MCF 10A (cell line): ENCODE measurements at regions not wholly inside any gene's neighbourhood (a gene's known extent, or its start where the extent isn't known, plus 50 kb on each side); places are given as distances from the start of the nearest gene placed in this dataset.

Experiments used
- BruUV-seq: library from RNA; stranded (reverse); fragments of 400-500 nt; replicated peaks from 2 replicates; lab custom pipeline; 2021; lab: Mats Ljungman, UMichigan
- CTCF ChIA-PET: fragments of 300-600 bp; sonication (Branson Sonifier 250); formaldehyde crosslinking; extraction: SDS; loops from one replicate; lab custom pipeline; 2021; ENCODE audit warnings: antibody characterized with exemption, inconsistent platforms; lab: Yijun Ruan, JAX
- POLR2A ChIA-PET: fragments of 300-600, 350-650 bp; sonication (Branson Sonifier 250); formaldehyde crosslinking; extraction: SDS; loops from one replicate; lab custom pipeline; 2020; ENCODE audit warnings: antibody characterized with exemption, inconsistent platforms; lab: Yijun Ruan, JAX
- DNase-seq: peaks from one replicate; pipeline ENCODE4 v3.0.0-alpha.2; 2018; ENCODE audit not compliant: unreplicated experiment
- H3K27ac Mint-ChIP-seq: one replicate; pipeline ENCODE4 v1.8.0; 2022; ENCODE audit warnings: mild to moderate bottlenecking, low read depth, mixed read lengths; ENCODE audit not compliant: unreplicated experiment
- H3K27me3 Mint-ChIP-seq: one replicate; pipeline ENCODE4 v1.8.0; 2022; ENCODE audit warnings: mixed read lengths; ENCODE audit not compliant: insufficient read depth, unreplicated experiment
- H3K36me3 Mint-ChIP-seq: one replicate; pipeline ENCODE4 v1.8.0; 2022; ENCODE audit warnings: mild to moderate bottlenecking, moderate library complexity, mixed read lengths; ENCODE audit not compliant: insufficient read depth, unreplicated experiment
- H3K4me1 Mint-ChIP-seq: one replicate; pipeline ENCODE4 v1.8.0; 2022; ENCODE audit warnings: mixed read lengths; ENCODE audit not compliant: insufficient read depth, unreplicated experiment
- H3K4me3 Mint-ChIP-seq: one replicate; pipeline ENCODE4 v1.8.0; 2022; ENCODE audit warnings: mild to moderate bottlenecking, moderate library complexity, mixed read lengths; ENCODE audit not compliant: unreplicated experiment
- H3K9me3 Mint-ChIP-seq: one replicate; pipeline ENCODE4 v1.8.0; 2022; ENCODE audit warnings: mixed read lengths; ENCODE audit not compliant: unreplicated experiment
- CTCF ChIP-seq: fragments of 200-600 bp; IDR thresholded peaks from one replicate; pipeline ENCODE4 v1.8.0; 2022; ENCODE audit warnings: antibody characterized with exemption, mild to moderate bottlenecking; ENCODE audit not compliant: unreplicated experiment
- intact Hi-C: fragments of 100-400 bp; cut with micrococcal nuclease; formaldehyde crosslinking; loops from 2 replicates; pipeline ENCODE4 v1.14.1; 2022

GRCh38 chr16:76771216-76771615 is 419.8 kb upstream of the MON1B start:
- intact Hi-C loops: no loop called here
- no TSS peak for BruUV-seq
- Mint-ChIP-seq H3K36me3 (no peaks in the 10 kb centered on the region), H3K9me3 (peaks cover 13% of the 10 kb centered on the region), H3K27ac (no peak overlapping the region), H3K4me1 (peaks cover 6% of the 10 kb centered on the region), H3K27me3 (no peaks in the 10 kb centered on the region), H3K4me3 (no peak overlapping the region)
- DNase-seq: no peak
- ChIA-PET POLR2A (no interaction called here), CTCF (no interaction called here)
- TF ChIP-seq CTCF: no peak

DNA sequence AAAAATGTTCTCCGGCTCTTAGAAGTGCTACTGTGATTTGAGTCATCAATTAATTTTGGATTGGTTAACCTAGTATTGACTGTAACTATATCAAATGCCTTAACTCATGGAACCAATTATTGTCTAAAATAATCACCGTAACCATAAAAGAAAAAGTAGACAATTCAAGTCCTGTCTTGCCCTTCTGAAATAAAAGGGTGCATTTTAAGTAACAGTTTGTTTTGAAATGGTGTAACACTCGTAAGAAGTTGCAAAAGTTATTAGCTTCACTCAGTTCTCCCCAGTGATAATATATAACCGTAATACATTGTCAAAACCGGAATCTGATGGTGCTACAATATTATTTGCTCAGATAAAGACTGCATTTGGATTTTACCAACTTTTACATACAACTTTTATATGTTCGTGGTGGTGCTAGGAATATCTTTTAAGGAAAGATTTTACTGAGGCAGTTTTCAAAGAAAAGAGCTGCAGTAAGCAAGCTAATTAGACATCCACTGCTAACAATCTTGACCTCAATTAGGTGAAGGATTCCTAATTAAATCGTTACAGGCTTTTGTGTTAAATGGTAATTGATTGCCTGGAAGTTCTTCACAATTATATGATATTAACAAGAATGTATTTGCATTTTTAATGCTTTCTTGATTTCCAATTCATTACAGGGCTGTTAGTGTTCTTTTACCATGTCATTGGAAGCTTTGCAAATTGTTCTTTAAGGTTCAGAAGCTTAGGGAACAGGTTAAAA is 413.1 kb upstream of the MON1B start:
- H3K9me3 Mint-ChIP-seq: peaks cover 12% of the 10 kb centered on the region
- DNase-seq: peak; percentile 66
- peaks cover 46% of the 10 kb centered on the region for H3K4me1 Mint-ChIP-seq
- no peaks in the 10 kb centered on the region for H3K36me3 Mint-ChIP-seq
- no peaks in the 10 kb centered on the region for H3K27me3 Mint-ChIP-seq
- TF ChIP-seq CTCF: no peak
- peak overlapping the region; percentile 87 for H3K27ac Mint-ChIP-seq
- no peak overlapping the region for H3K4me3 Mint-ChIP-seq
- BruUV-seq: no TSS peak
- ChIA-PET CTCF (interaction anchor here (0.5 to 0.7 kb wide), 2 partner anchors 12 to 392 kb away, joined by 3 read pairs; no protein-coding TSS in a partner anchor), POLR2A (interaction anchor here (0.7 to 2.3 kb wide), 5 partner anchors 23 to 133 kb away, joined by 3 to 7 read pairs (median 4); no protein-coding TSS in a partner anchor)
- intact Hi-C loops: no loop called here

GRCh38 chr16:76780556-76780955 is 410.4 kb upstream of the MON1B start:
- no peaks in the 10 kb centered on the region for H3K36me3 Mint-ChIP-seq
- H3K27me3 Mint-ChIP-seq: no peaks in the 10 kb centered on the region
- no peak for TF ChIP-seq CTCF
- H3K9me3 Mint-ChIP-seq: peaks cover 6% of the 10 kb centered on the region
- H3K27ac Mint-ChIP-seq: peak overlapping the region; percentile 89
- no peak overlapping the region for H3K4me3 Mint-ChIP-seq
- peak; percentile 90 for DNase-seq
- intact Hi-C loops: loop anchor here (2.0 kb wide), 1 partner anchor 24 kb away; no protein-coding TSS in a partner anchor
- ChIA-PET POLR2A (interaction anchor here (0.6 to 1.3 kb wide), 2 partner anchors 435 to 1133 kb away, joined by 3 to 5 read pairs; partner anchors contain the start of genes KARS1 and TERF2IP), CTCF (interaction anchor here (0.6 to 1.0 kb wide), 2 partner anchors 40 to 113 kb away, joined by 3 to 4 read pairs; no protein-coding TSS in a partner anchor)
- BruUV-seq: no TSS peak
- H3K4me1 Mint-ChIP-seq: peaks cover 67% of the 10 kb centered on the region

GRCh38 chr16:76784530-76784929 is 406.5 kb upstream of the MON1B start:
- no peak for TF ChIP-seq CTCF
- H3K4me3 Mint-ChIP-seq: no peak overlapping the region
- no peaks in the 10 kb centered on the region for H3K36me3 Mint-ChIP-seq
- peaks cover 55% of the 10 kb centered on the region for H3K4me1 Mint-ChIP-seq
- ChIA-PET CTCF (interaction anchor here (0.6 to 1.1 kb wide), 4 partner anchors 12 to 506 kb away, joined by 3 read pairs; no protein-coding TSS in a partner anchor), POLR2A (interaction anchor here (0.7 kb wide), 1 partner anchor 428 kb away, joined by 3 read pairs; no protein-coding TSS in a partner anchor)
- peaks cover 12% of the 10 kb centered on the region for H3K9me3 Mint-ChIP-seq
- DNase-seq: no peak
- no TSS peak for BruUV-seq
- H3K27me3 Mint-ChIP-seq: no peaks in the 10 kb centered on the region
- peak overlapping the region; percentile 89 for H3K27ac Mint-ChIP-seq
- intact Hi-C loops: no loop called here
